22Rv1 (cell line): ENCODE measurements at regions not wholly inside any gene's neighbourhood (a gene's known extent, or its start where the extent isn't known, plus 50 kb on each side); places are given as distances from the start of the nearest gene placed in this dataset.

Experiments
- H3K27ac ChIP-seq: fragments of 450-650 bp; 2 replicates; pipeline ENCODE4 v1.5.1; 2017
- CTCF ChIP-seq: fragments of 450-650 bp; IDR thresholded peaks from 2 replicates; pipeline ENCODE4 v1.5.1; 2017; ENCODE audit warnings: mild to moderate bottlenecking
- ZFX ChIP-seq: fragments of 450-650 bp; IDR thresholded peaks from 2 replicates; pipeline ENCODE4 v1.6.1; 2017; ENCODE audit warnings: antibody characterized with exemption, borderline replicate concordance

- no peak overlapping the region for H3K27ac ChIP-seq
- TF ChIP-seq ZFX (no peak), CTCF (no peak)
These were observed 399.8 kb upstream of the ST6GAL2 start for GRCh38 chr2:107285621-107286299.

GRCh38 chr2:107290041-107290440 is 404.1 kb upstream of the ST6GAL2 start:
- TF ChIP-seq CTCF: no peak
- TF ChIP-seq ZFX: no peak
- H3K27ac ChIP-seq: no peak overlapping the region

GRCh38 chr2:107303964-107304363 is 418.0 kb upstream of the ST6GAL2 start:
- TF ChIP-seq ZFX (no peak), CTCF (no peak)
- H3K27ac ChIP-seq: no peak overlapping the region

GRCh38 chr2:107305966-107306365 is 420.0 kb upstream of the ST6GAL2 start:
- no peak overlapping the region for H3K27ac ChIP-seq
- TF ChIP-seq ZFX (no peak), CTCF (no peak)

GRCh38 chr2:107306881-107307280 is 420.9 kb upstream of the ST6GAL2 start:
- TF ChIP-seq ZFX: no peak
- TF ChIP-seq CTCF: no peak
- H3K27ac ChIP-seq: no peak overlapping the region

GRCh38 chr2:107308835-107309234 is 422.9 kb upstream of the ST6GAL2 start:
- H3K27ac ChIP-seq: no peak overlapping the region
- TF ChIP-seq ZFX: no peak
- TF ChIP-seq CTCF: no peak

GRCh38 chr2:107312240-107312639 is 426.3 kb upstream of the ST6GAL2 start:
- no peak for TF ChIP-seq ZFX
- no peak for TF ChIP-seq CTCF
- no peak overlapping the region for H3K27ac ChIP-seq
